Smooth muscle cell (in vitro differentiated cells): ENCODE measurements at regions not wholly inside any gene's neighbourhood (a gene's known extent, or its start where the extent isn't known, plus 50 kb on each side); places are given as distances from the start of the nearest gene placed in this dataset.

Experiments used
- DNase-seq: peaks from one replicate; lab custom pipeline; 2025; ENCODE audit not compliant: unreplicated experiment; lab: John Stamatoyannopoulos, UW
- H2AFZ ChIP-seq: fragments of 200-600 bp; sonication (generic); 2 replicates; pipeline ENCODE4 v1.6.0; 2016; ENCODE audit warnings: antibody characterized with exemption, low read depth, mild to moderate bottlenecking
- H3F3A ChIP-seq: fragments of 200-600 bp; sonication (generic); 2 replicates; pipeline ENCODE4 v1.6.0; 2017; ENCODE audit warnings: antibody characterized with exemption, low read depth
- H3K27ac ChIP-seq: fragments of 200-600 bp; sonication (generic); 2 replicates; pipeline ENCODE4 v1.5.1; 2016; ENCODE audit warnings: low read depth, mild to moderate bottlenecking
- H3K27me3 ChIP-seq: fragments of 200-600 bp; sonication (generic); 2 replicates; pipeline ENCODE4 v1.6.1; 2016; ENCODE audit warnings: low read depth, mild to moderate bottlenecking
- H3K36me3 ChIP-seq: fragments of 200-600 bp; sonication (generic); 2 replicates; pipeline ENCODE4 v1.5.1; 2016; ENCODE audit warnings: low read depth
- H3K4me1 ChIP-seq: fragments of 200-600 bp; sonication (generic); 2 replicates; pipeline ENCODE4 v1.5.1; 2016; ENCODE audit warnings: low read depth
- H3K4me2 ChIP-seq: fragments of 200-600 bp; sonication (generic); 2 replicates; pipeline ENCODE4 v1.6.0; 2016; ENCODE audit warnings: mild to moderate bottlenecking
- H3K4me3 ChIP-seq: fragments of 200-600 bp; sonication (generic); 2 replicates; pipeline ENCODE4 v1.5.1; 2016; ENCODE audit warnings: mild to moderate bottlenecking
- H3K79me2 ChIP-seq: fragments of 200-600 bp; sonication (generic); 2 replicates; pipeline ENCODE4 v1.6.0; 2016; ENCODE audit warnings: low read depth, mild to moderate bottlenecking
- H3K9ac ChIP-seq: fragments of 200-600 bp; sonication (generic); 2 replicates; pipeline ENCODE4 v1.6.0; 2016; ENCODE audit warnings: low read depth
- H3K9me3 ChIP-seq: fragments of 200-600 bp; sonication (generic); replicated peaks from 2 replicates; pipeline ENCODE4 v1.5.1; 2016; ENCODE audit warnings: low read depth
- H4K20me1 ChIP-seq: fragments of 200-600 bp; sonication (generic); 2 replicates; pipeline ENCODE4 v1.6.0; 2016; ENCODE audit warnings: low read depth
- CTCF ChIP-seq: fragments of 200-600 bp; sonication (generic); IDR thresholded peaks from 2 replicates; pipeline ENCODE4 v1.5.1; 2017; ENCODE audit warnings: borderline replicate concordance, mild to moderate bottlenecking, antibody characterized with exemption; ENCODE audit not compliant: insufficient read depth, poor library complexity, severe bottlenecking
- WGBS: methylation state at CpG from one replicate; pipeline ENCODE4 v1.1.7; 2016; ENCODE audit warnings: low lambda C conversion rate; 5-methylcytosine and 5-hydroxymethylcytosine counted together

GRCh38 chr11:122365610-122366360 is 249.8 kb upstream of the BLID start:
- Histone ChIP-seq H3K4me3 (peak overlapping the region; percentile 11), H3K79me2 (no peaks in the 10 kb centered on the region), H3K9me3 (no peaks in the 10 kb centered on the region), H2AFZ (no peak overlapping the region), H3K27ac (no peak overlapping the region), H3K4me1 (peaks cover 4% of the 10 kb centered on the region), H3K4me2 (no peak overlapping the region), H3F3A (no peaks in the 10 kb centered on the region), H3K27me3 (no peaks in the 10 kb centered on the region), H4K20me1 (no peaks in the 10 kb centered on the region), H3K36me3 (no peaks in the 10 kb centered on the region), H3K9ac (no peak overlapping the region)
- DNase-seq, result no peak
- 83% methylated on average over 11 of the region's 11 CpGs for WGBS
- no peak for TF ChIP-seq CTCF

GRCh38 chr11:122363296-122363695 is 247.3 kb upstream of the BLID start:
- H4K20me1 ChIP-seq, result no peaks in the 10 kb centered on the region
- H3K36me3 ChIP-seq, result no peaks in the 10 kb centered on the region
- H3K4me2 ChIP-seq, result no peak overlapping the region
- H2AFZ ChIP-seq, result no peak overlapping the region
- no peak for TF ChIP-seq CTCF
- H3K27me3 ChIP-seq, result no peaks in the 10 kb centered on the region
- WGBS, result 86% methylated on average over 5 of the region's 5 CpGs
- H3K4me1 ChIP-seq, result peaks cover 4% of the 10 kb centered on the region
- no peak overlapping the region for H3K9ac ChIP-seq
- DNase-seq, result no peak
- H3F3A ChIP-seq, result no peaks in the 10 kb centered on the region
- no peaks in the 10 kb centered on the region for H3K9me3 ChIP-seq
- no peak overlapping the region for H3K4me3 ChIP-seq
- no peaks in the 10 kb centered on the region for H3K79me2 ChIP-seq
- no peak overlapping the region for H3K27ac ChIP-seq

GRCh38 chr11:122362381-122362780 is 246.4 kb upstream of the BLID start:
- Histone ChIP-seq H3K36me3 (no peaks in the 10 kb centered on the region), H3K4me1 (peaks cover 3% of the 10 kb centered on the region), H4K20me1 (no peaks in the 10 kb centered on the region), H3K27ac (no peak overlapping the region), H3K4me3 (no peak overlapping the region), H3K9ac (no peak overlapping the region), H3K79me2 (no peaks in the 10 kb centered on the region), H3K27me3 (no peaks in the 10 kb centered on the region), H3K4me2 (no peak overlapping the region), H3F3A (no peaks in the 10 kb centered on the region), H2AFZ (no peak overlapping the region), H3K9me3 (no peaks in the 10 kb centered on the region)
- no peak for DNase-seq
- WGBS, result 91% methylated on average over 2 of the region's 2 CpGs
- TF ChIP-seq CTCF, result no peak

GRCh38 chr11:122360875-122361274 is 244.9 kb upstream of the BLID start:
- DNase-seq, result no peak
- TF ChIP-seq CTCF, result no peak
- no peaks in the 10 kb centered on the region for H3K36me3 ChIP-seq
- H3F3A ChIP-seq, result no peaks in the 10 kb centered on the region
- no peak overlapping the region for H3K4me3 ChIP-seq
- no peaks in the 10 kb centered on the region for H3K4me1 ChIP-seq
- H2AFZ ChIP-seq, result no peak overlapping the region
- no peaks in the 10 kb centered on the region for H3K9me3 ChIP-seq
- no peak overlapping the region for H3K27ac ChIP-seq
- H4K20me1 ChIP-seq, result no peaks in the 10 kb centered on the region
- H3K27me3 ChIP-seq, result no peaks in the 10 kb centered on the region
- H3K9ac ChIP-seq, result no peak overlapping the region
- no peak overlapping the region for H3K4me2 ChIP-seq
- H3K79me2 ChIP-seq, result no peaks in the 10 kb centered on the region
- 98% methylated on average over 4 of the region's 4 CpGs for WGBS
